HG02571 (cell line): ENCODE measurements at regions not wholly inside any gene's neighbourhood (a gene's known extent, or its start where the extent isn't known, plus 50 kb on each side); places are given as distances from the start of the nearest gene placed in this dataset.
"Not testable (repeated sequence)": the region's sequence is repeated elsewhere in the genome, so short reads cannot be mapped to it uniquely, and the experiment has no call there.

Experiments
- ATAC-seq: cut with Tn5 transposase; IDR thresholded peaks from one replicate; pipeline ENCODE4 v1.9.1; 2021; ENCODE audit warnings: mild to moderate bottlenecking, moderate library complexity; ENCODE audit not compliant: unreplicated experiment

GRCh38 chr13:85137516-85137915 is 661.7 kb downstream of the SLITRK6 start:
- no peak for ATAC-seq

- ATAC-seq = no peak
These were observed 666.2 kb downstream of the SLITRK6 start for GRCh38 chr13:85132986-85133385.

GRCh38 chr13:85123501-85123900 is 675.7 kb downstream of the SLITRK6 start:
- not testable (repeated sequence) for ATAC-seq

DNA sequence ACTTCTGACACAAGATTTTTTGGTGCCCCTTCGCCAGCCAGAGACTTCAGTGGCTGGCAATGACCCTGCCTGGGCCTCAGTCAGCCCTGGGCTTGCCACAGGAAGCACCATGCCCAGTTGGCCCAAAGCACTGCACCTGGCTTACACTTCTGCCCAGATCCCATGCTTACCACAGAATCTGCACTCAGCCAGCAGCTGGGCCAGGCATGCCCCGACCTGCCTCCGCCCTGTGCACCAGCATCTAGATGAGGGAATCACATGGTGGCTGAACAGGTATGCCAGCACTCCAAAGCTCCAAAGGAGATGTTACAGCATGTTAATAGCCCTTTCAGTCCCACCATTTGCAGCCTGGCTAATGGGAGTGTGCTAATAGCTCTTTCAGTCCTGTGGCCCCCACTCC is 690.9 kb downstream of the SLITRK6 start:
- no peak for ATAC-seq

DNA sequence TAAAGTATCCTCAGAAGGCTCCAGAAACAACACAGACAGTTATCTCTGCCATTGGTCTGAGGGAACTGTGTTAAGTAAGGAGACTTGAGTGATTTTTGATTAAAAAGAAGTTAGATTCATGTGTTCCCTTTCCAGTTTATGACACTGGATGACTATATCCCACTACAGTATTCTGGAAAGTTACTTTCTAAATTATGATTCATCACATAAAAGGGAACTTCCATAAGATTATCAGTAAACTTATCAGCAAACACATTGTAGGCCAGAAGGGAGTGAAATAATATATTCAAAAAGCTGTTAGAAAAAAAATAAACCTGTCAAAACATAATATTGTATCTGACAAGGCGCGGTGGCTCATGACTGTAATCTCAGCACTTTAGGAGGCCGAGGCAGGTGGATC is 700.0 kb downstream of the SLITRK6 start:
- ATAC-seq = no peak

GRCh38 chr13:85095418-85096272 is 703.6 kb downstream of the SLITRK6 start:
- ATAC-seq = no peak

- no peak for ATAC-seq
These were observed 705.4 kb downstream of the SLITRK6 start for GRCh38 chr13:85093808-85094207.

GRCh38 chr13:85091631-85092234 is 707.5 kb downstream of the SLITRK6 start:
- ATAC-seq = no peak

DNA sequence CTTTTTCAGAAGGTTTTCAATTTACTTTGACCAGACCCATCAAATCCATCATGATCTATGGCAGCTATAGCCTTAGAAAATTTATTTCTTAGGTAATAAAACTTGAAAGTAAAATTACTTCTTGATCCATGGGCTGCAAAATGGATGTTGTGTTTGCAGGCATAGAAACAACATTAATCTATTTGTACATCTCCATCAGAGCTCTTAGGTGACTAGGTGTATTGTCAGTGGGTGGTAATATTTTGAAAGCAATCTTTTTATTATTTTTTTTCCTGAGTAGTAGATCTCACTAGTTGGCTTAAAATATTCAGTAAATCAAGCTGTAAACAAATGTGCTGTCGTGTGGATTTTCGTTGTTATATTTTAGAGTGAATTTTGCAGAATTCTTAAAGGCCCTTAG is 710.0 kb downstream of the SLITRK6 start:
- ATAC-seq = no peak

DNA sequence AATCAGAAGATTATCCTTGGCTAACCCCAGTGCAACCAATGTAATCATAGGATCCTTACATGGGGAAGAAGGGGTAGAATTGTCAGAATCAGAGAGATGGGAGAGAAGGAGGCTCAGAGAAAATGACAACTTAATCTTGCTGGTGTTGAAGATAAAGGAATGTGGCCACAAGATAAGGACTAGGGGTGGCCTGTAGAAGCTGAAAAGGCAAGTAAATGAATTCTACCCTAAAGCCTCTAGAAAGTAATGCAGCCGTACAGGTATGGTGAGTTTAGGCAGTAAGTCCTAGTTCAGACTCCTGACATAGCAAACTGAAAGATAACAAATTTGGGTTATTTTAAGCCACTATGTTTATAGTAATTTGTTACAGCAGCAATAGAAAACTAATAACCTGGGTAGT is 718.5 kb downstream of the SLITRK6 start:
- no peak for ATAC-seq

GRCh38 chr13:85076343-85076742 is 722.9 kb downstream of the SLITRK6 start:
- ATAC-seq = no peak

DNA sequence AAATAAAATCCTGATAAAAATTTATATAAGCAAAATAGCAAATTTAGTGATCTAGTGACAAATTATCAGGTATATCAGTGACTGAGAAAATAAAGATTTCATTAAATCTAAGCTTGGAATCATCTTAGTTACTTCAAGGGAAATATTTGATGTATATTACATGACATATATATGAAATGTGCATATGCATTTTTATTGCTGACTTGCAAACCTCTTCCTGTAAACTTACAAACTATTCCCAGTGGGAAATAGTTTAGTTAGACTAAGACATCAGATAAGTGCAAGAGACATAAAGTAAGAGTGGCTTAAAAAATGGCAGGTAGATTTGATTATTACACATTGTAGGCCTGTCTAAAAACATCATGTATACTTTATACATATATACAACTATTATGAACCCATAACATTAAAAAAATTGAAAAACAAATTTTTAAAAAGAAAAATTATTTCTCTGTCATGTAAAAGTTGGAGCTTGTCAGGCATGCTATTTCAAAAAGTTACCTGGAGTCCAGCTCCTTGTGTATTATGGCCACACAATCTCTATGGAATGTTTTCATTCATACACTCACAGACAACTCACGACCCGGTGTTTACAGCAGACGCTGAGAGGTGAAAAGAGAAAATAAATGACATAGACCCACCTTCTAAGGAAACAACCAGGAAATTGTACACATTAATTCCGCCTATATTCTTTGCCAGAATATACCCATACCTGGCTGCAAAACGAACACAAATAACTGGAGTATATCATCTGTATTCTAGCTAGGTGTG is 724.5 kb downstream of the SLITRK6 start:
- ATAC-seq = no peak

DNA sequence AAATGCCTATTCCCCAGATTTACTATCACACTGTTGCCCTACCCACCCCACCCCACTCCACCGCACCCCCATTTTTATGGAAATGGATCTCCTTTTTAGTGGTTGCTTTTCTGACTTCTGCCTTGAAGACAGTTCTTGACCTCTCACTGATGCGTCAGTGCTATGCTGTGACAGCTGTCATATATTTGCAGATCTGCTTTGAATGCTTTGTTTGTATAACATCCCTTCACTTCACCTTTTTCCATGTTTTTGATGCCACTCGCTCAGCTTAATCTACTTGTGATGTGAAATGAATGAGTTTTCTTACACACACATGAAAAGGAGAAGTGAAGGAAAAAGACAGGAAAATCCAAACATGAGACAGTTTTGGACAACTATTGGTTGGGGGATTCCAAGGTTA is 731.0 kb downstream of the SLITRK6 start:
- ATAC-seq = no peak

- ATAC-seq = no peak
These were observed 759.0 kb downstream of the SLITRK6 start for GRCh38 chr13:85040215-85040614.

DNA sequence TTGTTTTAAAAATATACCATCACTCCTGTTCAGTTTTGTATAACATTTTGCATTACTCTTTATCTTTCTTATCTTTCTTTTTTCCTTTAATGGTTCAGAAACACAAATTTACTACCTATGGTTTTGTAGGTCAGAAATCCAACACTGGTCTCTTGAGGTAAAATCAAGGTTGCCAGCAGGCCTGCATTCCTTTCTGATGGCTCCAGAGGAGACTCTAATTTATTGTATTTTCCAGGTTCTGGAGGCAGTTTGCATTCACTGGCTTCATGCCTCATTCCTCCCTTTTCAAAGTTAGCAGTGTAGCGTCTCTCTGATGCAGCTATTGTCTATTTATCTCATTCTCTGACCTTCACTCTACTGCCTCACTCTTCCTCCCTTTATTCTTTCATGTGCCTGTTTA is 767.4 kb downstream of the SLITRK6 start:
- no peak for ATAC-seq

DNA sequence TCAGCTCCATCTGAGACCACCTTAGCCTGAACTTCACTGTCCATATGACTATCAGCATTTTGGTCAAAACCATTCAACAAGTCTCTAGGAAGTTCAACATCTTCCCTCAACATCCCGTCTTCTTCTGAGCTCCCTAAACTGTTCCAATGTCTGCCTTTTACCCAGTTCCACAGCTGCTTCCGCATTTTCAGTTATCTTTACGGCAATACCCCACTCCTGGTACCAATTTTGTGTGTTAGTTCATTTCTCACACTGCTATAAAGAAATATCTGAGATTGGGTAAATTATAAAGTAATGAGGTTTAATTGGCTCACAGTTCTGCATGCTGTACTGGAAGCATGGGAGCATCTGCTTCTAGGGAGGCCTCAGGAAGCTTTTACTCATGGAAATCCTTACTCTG is 771.2 kb downstream of the SLITRK6 start:
- ATAC-seq = no peak

DNA sequence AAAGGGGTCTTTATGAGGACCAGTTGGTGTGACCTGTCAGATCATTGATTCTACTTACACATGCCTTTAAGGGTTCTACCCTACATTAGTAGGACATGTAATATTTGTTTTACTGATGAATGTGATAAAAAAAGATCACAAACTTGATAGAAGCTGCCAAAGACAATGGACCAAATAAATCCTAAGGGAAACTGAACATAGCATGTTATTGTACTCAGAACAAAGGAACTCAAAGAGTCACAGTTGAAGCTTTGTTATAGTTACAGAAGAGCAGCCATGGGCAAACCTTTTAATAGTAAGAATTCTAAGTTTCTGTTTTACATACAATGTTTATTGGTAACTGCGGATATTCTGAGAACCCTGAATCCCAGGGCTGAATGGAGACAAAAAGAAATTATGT is 780.1 kb downstream of the SLITRK6 start:
- no peak for ATAC-seq

GRCh38 chr13:85013006-85013405 is 786.2 kb downstream of the SLITRK6 start:
- no peak for ATAC-seq

DNA sequence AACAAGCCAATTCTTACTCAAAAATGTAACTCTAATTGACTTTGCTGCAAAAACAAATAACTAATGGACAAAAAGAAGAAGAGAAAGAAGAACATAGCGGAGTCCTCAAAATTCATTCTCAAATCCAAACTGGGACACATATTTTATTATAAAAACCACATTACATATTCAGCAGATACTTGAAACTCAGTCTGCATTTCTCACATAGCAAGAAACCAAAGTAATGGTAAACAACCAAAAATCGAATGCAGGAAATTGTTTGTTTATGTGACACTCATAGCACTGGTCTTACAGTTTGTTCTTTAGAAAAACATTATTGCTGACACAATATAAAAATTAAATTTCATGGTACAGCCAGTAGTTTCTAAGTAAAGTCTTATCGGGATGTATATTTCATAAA is 789.8 kb downstream of the SLITRK6 start:
- no peak for ATAC-seq

GRCh38 chr13:84999252-84999651 is 800.0 kb downstream of the SLITRK6 start:
- ATAC-seq = no peak

GRCh38 chr13:84998681-84999080 is 800.5 kb downstream of the SLITRK6 start:
- ATAC-seq = no peak

DNA sequence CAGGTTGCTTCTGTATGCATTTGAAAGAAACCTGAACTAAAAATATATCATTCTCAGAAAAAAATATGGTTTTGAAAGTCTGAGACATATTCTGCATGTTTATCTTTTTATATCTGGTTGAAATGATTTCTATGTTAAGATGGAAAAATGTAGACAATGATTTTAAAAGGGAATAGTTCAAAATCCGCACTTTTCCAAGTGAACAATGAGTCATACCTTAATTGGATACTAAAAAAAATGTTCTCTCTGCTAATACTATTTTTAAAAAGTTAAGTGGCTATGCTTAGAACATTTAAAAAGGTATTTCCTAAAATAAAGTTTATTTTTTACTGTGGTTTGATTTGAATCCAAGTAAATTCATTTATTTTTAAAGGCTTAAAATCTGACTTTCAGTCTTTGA is 801.4 kb downstream of the SLITRK6 start:
- ATAC-seq = no peak
